Glomerular endothelial cell (primary cell): ENCODE measurements at regions not wholly inside any gene's neighbourhood (a gene's known extent, or its start where the extent isn't known, plus 50 kb on each side); places are given as distances from the start of the nearest gene placed in this dataset.
"Not testable (repeated sequence)": the region's sequence is repeated elsewhere in the genome, so short reads cannot be mapped to it uniquely, and the experiment has no call there.

Source experiments
- DNase-seq: peaks from one replicate; pipeline ENCODE4 v3.0.0-alpha.2; 2011; ENCODE audit warnings: low read depth, low spot score; ENCODE audit errors: extremely low read depth

GRCh38 chrX:36642052-36642451, 366.1 kb upstream of the FAM47C start:
- DNase-seq: no peak

DNA sequence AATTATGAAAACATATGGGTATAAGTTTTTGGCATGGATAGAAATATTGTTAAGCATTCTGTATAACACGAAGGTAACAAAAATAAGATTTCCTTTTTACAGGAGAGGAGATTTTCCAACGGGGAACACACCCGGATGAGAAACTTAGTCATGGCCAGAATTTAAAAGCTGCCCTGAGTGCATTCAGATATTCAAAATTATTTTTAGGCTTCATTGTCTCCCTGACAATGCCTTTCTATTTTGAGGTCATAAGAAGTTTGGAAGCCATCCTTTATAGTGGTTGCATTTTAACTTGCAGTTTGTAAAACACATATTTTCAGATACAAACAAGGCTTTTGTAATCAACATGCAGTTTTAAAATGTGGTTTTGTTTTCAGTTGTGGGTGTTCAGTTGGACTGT, 357.5 kb upstream of the FAM47C start:
- no peak for DNase-seq

DNA sequence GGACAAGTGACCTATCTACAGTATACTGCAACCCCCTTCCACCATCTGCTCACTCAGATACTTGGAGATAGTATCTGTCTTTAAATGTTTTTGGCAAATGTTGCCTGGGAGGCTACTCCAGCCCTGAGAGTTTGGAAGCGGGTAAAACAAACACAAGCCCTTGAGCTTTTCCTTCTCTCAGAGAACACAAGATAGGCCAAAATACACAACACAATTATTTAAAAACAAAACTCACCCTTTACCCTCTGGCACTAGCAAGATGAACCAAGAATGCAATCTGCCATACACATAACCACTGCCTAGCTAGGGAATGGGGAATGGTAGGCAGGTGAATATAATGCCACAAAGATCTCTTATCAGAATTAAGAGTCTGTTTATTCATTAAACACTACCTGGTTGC, 324.7 kb upstream of the FAM47C start:
- no peak for DNase-seq

DNA sequence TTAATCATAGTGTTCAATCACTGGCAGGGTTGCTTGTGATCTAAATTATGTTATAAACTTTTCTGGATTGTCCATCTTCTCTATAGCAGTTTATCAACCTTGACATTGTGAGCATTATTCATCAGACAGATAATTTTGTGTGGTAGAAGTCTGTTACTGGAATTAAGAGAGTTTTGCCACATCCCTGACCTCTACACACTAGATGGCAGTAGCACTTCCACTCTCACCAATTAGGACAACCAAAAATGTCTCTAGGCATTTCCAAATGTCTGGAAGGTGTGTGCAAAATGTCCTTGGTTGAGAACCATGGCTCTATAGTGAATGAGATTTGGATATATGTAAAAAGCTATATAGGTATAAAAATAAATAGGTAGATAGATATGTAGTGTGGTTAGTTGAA, 324.1 kb upstream of the FAM47C start:
- DNase-seq: no peak

- no peak for DNase-seq
Observed at GRCh38 chrX:36721990-36722389, 286.2 kb upstream of the FAM47C start.

GRCh38 chrX:36753602-36754001, 254.6 kb upstream of the FAM47C start:
- DNase-seq: no peak

DNA sequence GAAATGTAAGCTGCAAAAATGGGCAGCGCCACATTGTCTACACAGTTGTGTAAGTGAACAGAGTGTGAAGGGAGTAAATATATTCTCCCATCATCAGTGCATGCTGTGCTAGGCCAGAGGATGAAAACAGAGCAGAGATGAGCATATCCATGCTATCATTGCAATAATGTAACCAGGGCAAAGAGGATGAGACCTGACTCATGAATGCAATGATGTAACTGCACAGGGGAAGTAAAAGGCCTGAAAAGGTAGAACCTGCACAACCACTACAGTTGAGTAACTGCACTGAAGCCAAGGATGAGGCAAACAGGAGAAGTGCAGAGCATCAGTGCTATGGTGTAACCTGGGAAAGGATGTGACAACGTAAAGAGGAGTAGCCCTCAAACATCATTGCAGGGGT, 220.4 kb upstream of the FAM47C start:
- DNase-seq: no peak

- no peak for DNase-seq
Observed at GRCh38 chrX:36803151-36803550, 205.0 kb upstream of the FAM47C start.

DNA sequence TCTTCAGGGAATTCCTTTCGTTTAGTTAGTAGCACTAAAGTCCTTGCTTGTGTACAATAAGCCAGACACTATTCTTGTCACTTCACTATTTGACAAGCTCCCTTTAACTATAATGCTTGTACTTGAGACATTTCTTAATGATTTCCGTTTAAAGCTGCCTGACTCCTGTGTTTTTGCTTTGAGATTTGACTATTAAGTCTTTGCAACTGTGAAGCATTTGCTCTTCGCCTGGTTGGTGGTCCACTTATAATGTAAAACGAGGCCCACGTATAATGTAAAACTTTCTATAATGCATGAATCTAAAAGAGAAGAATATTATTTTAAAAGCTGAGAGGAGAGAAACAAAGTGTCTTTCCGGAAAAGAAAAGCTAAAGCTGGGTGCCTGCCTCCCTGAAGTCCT, 204.1 kb upstream of the FAM47C start:
- no peak for DNase-seq

GRCh38 chrX:36844857-36845256, 163.3 kb upstream of the FAM47C start:
- DNase-seq: no peak

GRCh38 chrX:36847496-36847895, 160.7 kb upstream of the FAM47C start:
- DNase-seq: no peak

DNA sequence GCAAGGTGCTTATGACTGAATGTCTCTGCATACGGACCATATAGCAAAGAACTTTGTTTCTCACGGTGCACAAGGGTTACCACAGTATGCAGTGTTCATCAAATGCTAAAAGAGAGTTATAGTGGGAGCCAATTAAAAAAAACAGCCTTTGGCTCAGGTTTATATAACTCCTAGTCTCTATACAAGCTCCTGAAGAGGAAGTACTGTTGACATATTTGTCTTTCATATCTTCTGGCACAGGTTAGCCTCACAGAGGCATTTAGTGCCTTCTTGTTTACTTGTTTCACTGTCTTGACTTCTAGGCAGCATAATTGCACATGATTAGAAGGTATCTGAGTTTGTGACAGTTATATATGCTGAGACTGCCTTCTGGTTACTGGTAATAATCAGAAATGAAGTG, 158.8 kb upstream of the FAM47C start:
- DNase-seq: no peak

GRCh38 chrX:36856849-36857248, 151.3 kb upstream of the FAM47C start:
- no peak for DNase-seq

DNA sequence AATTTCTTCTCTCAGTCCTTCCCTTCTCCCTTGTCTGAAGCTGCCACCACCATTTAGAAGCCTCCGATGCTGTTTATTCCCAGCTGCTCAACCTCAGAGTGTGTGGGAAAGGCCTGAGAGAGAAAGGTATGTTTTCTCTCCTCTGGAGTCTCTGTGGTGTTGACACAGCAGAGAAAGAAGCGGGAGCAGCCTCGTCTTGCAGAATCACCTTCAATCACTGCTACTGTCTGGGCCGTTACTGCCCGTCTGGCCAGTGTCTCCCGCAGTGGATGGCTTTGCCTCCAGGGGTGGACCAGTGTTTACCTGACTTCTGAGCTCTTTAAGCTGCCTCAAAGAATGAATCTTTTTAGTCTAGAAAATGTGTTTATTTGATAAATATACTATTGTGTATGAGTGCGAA, 148.9 kb upstream of the FAM47C start:
- DNase-seq: no peak

DNA sequence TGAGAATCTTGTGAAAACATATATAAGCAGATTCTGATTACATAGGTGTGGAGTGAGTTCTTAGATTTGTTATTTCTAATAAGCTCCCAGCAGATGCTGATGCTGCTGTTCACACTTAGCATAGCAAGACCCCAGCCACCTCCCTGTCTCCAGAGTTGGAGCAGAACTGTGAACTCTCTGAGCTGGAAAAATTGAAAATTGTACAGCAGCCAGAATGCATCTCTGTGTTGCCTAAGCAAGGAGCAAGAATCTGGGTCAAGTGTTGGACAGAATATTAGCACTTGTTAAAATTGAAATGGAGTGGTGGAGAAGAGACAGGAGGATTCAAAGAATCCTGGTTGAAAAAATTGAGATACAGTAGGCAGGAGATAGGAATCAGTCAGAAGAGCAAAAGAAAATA, 146.6 kb upstream of the FAM47C start:
- DNase-seq: no peak

DNA sequence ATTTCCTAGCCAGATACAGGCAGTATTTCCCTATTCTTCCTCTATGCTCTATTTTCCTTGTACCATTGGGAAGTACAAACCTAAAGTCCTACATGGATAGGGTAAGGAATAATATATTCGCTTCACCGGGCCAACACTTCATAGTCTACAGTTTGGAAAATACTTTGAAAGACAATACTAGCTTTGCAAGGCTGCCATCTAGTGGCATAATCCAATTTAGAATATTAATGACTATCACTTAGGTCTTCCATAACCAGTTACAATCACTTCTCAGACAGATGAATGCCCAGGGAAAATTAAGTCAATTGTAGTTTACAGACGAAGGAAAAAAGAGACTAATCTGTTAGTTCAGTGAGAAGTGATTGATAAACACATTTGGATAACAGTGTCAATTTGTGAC, 141.0 kb upstream of the FAM47C start:
- peak; percentile 16 for DNase-seq

- DNase-seq: no peak
Observed at GRCh38 chrX:36868592-36868991, 139.6 kb upstream of the FAM47C start.

DNA sequence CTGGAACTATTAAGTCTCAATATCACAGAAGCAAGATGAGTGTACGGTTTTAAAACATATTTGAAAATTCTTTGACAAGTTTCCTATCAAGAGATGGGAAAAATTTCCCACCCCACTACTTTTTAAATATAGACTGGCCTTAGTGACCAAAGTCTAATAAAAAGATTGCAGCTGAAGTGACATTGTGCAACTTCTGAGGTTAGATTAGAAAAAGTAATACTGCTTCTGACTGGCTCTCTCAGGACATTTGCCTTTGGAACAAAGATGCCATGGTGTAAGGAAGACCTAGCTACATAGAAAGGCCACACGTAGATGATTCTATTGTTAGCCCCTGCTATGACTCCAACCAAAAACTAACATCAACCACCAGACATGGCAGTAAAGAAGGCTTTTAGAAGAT, 138.7 kb upstream of the FAM47C start:
- no peak for DNase-seq

DNA sequence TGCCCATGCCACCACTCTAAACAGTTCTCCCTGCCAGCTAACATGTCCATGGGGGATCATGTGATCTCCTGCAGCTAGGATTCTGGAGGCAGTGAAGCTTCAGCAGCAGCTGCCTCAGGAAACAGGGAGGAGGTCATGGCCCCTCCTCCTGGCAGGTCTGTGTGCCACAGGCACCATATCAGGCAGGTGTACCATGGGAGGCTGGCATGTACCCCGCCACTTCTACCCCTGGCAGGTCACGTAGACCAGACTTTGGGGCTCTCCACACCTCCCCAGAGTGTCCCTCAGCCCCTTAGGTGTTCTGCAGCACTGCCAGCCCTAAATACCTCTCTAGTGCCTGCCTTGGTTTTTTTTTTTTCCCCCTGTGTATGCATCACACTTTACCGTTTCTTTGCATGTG, 110.5 kb upstream of the FAM47C start:
- DNase-seq: no peak

DNA sequence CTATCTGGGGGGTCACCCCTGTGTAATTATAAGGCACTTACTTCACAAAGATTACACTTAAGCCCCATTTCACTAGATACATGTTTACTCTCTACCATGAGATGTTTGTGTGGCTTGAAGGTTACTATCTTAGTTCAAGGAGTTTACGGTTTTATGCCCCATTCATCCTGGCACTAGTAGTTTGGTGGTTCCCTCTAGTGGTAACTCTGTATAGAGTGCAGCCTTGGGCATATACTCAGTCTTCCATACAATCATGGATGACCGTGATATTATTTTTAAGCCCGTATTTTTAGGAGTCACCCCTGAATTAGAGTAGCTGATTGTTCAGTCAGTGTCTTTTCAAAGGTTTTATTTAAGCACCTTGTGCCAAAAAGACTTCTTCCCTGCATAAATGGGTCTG, 109.9 kb upstream of the FAM47C start:
- no peak for DNase-seq

- DNase-seq: not testable (repeated sequence)
Observed at GRCh38 chrX:36904561-36904960, 103.6 kb upstream of the FAM47C start.

- DNase-seq: no peak
Observed at GRCh38 chrX:36908801-36909675, 99.1 kb upstream of the FAM47C start.

GRCh38 chrX:36909676-36910030, 98.5 kb upstream of the FAM47C start:
- DNase-seq: no peak
